HFF-Myc (cell line): ENCODE measurements at regions not wholly inside any gene's neighbourhood (a gene's known extent, or its start where the extent isn't known, plus 50 kb on each side); places are given as distances from the start of the nearest gene placed in this dataset.

Source experiments
- DNase-seq: peaks from one replicate; pipeline ENCODE4 v3.0.0-alpha.2; 2011; ENCODE audit warnings: low read depth; ENCODE audit errors: extremely low read depth
- H3K4me3 ChIP-seq: replicated peaks from 2 replicates; pipeline ENCODE4 v1.5.1; 2011; ENCODE audit warnings: low read depth, mild to moderate bottlenecking, control low read depth, low read length
- TF ChIP-seq, protein P1 (sequence below): IDR thresholded peaks from 2 replicates; pipeline ENCODE4 v1.5.1; 2012; ENCODE audit warnings: mild to moderate bottlenecking, low read depth, low read length, control low read depth; ENCODE audit errors: missing control alignments

- H3K4me3 ChIP-seq, result no peak overlapping the region
- TF ChIP-seq, protein P1, sequence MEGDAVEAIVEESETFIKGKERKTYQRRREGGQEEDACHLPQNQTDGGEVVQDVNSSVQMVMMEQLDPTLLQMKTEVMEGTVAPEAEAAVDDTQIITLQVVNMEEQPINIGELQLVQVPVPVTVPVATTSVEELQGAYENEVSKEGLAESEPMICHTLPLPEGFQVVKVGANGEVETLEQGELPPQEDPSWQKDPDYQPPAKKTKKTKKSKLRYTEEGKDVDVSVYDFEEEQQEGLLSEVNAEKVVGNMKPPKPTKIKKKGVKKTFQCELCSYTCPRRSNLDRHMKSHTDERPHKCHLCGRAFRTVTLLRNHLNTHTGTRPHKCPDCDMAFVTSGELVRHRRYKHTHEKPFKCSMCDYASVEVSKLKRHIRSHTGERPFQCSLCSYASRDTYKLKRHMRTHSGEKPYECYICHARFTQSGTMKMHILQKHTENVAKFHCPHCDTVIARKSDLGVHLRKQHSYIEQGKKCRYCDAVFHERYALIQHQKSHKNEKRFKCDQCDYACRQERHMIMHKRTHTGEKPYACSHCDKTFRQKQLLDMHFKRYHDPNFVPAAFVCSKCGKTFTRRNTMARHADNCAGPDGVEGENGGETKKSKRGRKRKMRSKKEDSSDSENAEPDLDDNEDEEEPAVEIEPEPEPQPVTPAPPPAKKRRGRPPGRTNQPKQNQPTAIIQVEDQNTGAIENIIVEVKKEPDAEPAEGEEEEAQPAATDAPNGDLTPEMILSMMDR, result no peak
- no peak for DNase-seq
Observed at GRCh38 chr10:131685576-131685975, 215.2 kb upstream of the PPP2R2D start.

DNA sequence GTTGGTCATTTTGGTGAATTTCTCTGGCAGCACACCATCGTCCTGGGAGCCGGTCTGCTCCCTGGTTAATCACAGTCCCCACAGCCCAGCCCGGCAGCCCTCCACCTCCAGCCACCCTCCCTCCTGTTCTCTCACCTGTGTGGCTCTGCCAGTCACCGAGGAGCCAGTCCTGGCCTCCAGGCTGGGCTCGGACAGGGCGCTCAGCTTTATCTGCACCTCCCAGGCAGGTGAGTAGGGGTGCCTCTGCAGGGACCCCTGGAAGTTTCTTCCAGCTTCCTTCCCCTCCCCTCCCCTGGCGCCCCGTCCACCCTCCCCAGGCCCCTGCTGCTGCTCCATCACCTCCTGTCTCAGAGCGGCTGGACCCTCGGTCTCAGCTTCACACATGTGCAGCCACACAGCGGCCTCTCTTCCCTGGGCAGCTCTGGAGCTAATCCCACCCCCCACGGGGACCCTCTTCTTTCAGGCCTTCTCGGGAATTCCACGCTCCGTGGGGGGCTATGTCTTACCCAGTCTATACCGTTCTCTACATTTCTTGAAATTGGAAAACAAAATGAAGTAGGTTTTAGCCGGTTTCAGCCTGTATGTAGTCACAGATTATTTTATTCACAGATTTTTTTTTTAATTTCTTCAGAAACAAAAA lies 213.9 kb upstream of the PPP2R2D start:
- DNase-seq, result no peak
- TF ChIP-seq, protein P1, result no peak
- no peak overlapping the region for H3K4me3 ChIP-seq

DNA sequence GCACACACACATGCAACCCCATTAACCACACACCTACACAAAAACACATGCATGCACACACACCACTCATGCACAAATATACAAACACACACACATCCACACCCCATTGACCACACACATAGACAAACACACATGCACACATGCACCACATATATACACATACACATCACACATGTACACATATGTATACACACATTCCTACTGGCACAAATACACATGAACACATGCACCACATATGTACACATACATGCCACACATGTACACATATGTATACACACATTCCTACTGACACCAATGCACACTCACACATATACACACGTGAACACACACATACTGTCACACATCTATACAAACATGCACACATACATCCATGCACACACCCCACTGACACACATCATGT lies 212.5 kb upstream of the PPP2R2D start:
- no peak for DNase-seq

GRCh38 chr10:131689016-131689415 lies 211.8 kb upstream of the PPP2R2D start:
- DNase-seq, result no peak
- no peak overlapping the region for H3K4me3 ChIP-seq
- TF ChIP-seq, protein P1, result no peak

More for the DNA sequence above, 212.5 kb upstream of the PPP2R2D start:
- no peak overlapping the region for H3K4me3 ChIP-seq
- TF ChIP-seq, protein P1, result no peak

GRCh38 chr10:131689486-131689885 lies 211.3 kb upstream of the PPP2R2D start:
- TF ChIP-seq, protein P1, result no peak
- H3K4me3 ChIP-seq, result no peak overlapping the region
- DNase-seq, result no peak

DNA sequence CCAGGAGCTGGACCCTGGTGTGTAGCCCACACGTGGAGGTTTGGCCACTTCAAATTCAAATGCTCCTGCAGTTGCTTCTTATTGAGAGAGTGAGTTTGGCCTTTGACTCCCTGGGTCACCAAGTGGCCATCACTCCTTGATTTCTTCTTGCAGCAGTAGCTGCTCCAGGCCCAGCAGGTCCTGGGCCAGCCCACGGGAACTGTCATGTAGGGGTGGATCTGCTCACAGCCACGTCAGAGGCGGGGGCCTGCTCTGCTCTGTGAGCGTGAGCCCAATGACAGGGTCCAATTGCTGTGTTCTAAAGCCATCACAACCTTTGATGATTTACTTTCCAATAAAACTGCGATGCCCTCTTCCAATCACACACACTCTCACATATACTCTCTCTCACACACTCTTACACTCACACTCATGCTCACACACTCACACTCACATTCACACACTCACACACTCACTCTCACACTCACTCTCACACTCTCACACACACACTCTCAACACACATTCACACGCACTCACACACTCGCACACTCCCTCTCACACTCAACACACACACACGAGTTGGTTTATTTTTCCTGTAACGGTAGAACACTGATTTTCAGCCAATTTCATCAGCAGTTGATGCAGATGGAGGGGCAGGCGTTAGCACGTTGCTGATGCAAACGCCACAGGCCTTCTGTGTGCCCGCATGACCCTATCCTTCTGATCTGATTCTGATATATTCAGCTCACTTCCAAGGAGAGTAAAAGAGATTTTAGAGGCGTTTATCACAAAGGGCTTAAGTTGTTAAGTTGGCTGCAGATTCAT lies 210.7 kb upstream of the PPP2R2D start:
- TF ChIP-seq, protein P1, result no peak
- DNase-seq, result no peak
- no peak overlapping the region for H3K4me3 ChIP-seq
